Left lung (tissue), 4 donors: ENCODE measurements at regions not wholly inside any gene's neighbourhood (a gene's known extent, or its start where the extent isn't known, plus 50 kb on each side); places are given as distances from the start of the nearest gene placed in this dataset.
A peak's percentile ranks its signal among the peaks of the same experiment; 100 is the strongest.

Source experiments
- ATAC-seq: fragments of 200-7000 bp; cut with Tn5 transposase; one replicate; pipeline ENCODE4 v1.9.1; 2020; ENCODE audit warnings: moderate library complexity
- DNase-seq, 4 donors: peaks; one replicate each; pipeline ENCODE4 v3.0.0-alpha.2; 2013 to 2020
- H3K27ac ChIP-seq, 2 donors: fragments of 200-600 bp; sonication (generic) in 1 of 2; one replicate each; pipeline versions ENCODE4 v1.5.0 to v1.8.0; 2020 to 2021
- H3K27me3 ChIP-seq, 2 donors: fragments of 200-600 bp; sonication (generic) in 1 of 2; one replicate each; pipeline versions ENCODE4 v1.5.0 to v1.8.0; 2020 to 2021
- H3K36me3 ChIP-seq, 2 donors: fragments of 200-600 bp; sonication (generic) in 1 of 2; one replicate each; pipeline versions ENCODE4 v1.5.0 to v1.8.0; 2020 to 2021
- H3K4me1 ChIP-seq, 2 donors: fragments of 200-600 bp; one replicate each; pipeline ENCODE4 v1.8.0; 2021
- H3K4me3 ChIP-seq, 2 donors: fragments of 200-600 bp; sonication (generic) in 1 of 2; one replicate each; pipeline versions ENCODE4 v1.5.0 to v1.8.0; 2020 to 2021; ENCODE audit warnings: mild to moderate bottlenecking in 1 of 2
- H3K9me3 ChIP-seq, 2 donors: fragments of 200-600 bp; sonication (generic) in 1 of 2; one replicate each; pipeline versions ENCODE4 v1.5.0 to v1.8.0; 2020 to 2021
- CTCF ChIP-seq, 2 donors: fragments of 200-600 bp; sonication (generic) in 1 of 2; IDR thresholded peaks; one replicate each; pipeline versions ENCODE4 v1.5.0 to v1.8.0; 2021; ENCODE audit warnings: antibody characterized with exemption in 2 of 2
- intact Hi-C, 2 donors: fragments of 100-400 bp; cut with DNase I; formaldehyde crosslinking; loops; one replicate each; pipeline versions ENCODE4 v1.11.2 to v1.14.2; 2022
- donor health status: DM: no; HTN: yes; CAD: no.
- donor health status: DM: no; HTN: no; CAD: no.

DNA sequence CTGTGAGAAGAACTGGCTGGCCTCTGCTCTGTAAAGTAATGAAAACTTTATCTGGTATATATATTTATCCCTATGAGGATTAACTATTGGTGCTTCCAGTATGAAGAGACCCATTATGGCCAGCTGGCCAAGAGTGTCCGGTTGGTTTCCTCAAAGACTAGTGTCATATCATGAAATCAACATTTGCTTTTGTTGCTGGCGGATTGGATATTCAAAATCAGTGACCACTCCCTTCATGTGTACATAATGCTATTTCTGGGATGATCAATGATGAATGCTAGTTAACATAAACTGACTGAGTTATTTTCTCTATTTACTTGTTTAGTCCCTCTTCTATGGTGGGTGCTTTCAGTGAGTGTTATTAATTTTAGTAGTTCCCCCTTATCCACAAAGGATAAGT is 60.8 kb upstream of the NUDT12 start:
- DNase-seq (no peak), ATAC-seq (no peak)
- no peak for TF ChIP-seq CTCF (IDR thresholded peaks at IDR 0.05)
- no peaks in the 10 kb centered on the region for H3K9me3 ChIP-seq
- intact Hi-C loops, result no loop called here
- H3K36me3 ChIP-seq, result no peaks in the 10 kb centered on the region
- no peaks in the 10 kb centered on the region for H3K27me3 ChIP-seq
- H3K4me1 ChIP-seq, result no peaks in the 10 kb centered on the region
- no peak overlapping the region for H3K27ac ChIP-seq
- no peak overlapping the region for H3K4me3 ChIP-seq

DNA sequence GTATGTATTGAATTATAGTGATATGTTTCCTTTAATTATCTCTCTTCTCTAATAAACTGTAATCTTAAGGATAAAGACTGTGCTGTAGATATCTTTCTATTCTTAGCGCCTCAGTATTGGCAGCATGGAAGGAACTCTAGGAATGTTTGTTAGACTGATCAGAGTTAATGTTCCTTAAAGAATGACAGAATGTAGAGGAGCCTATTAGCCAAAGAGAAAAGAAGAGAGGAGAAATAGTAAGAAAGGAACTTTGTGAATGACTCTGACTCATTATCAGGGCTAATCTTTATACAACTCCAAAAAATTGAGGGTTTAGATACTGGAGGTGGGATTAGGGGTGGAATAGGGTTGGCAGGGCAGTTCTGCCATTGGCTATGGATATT is 59.0 kb upstream of the NUDT12 start:
- TF ChIP-seq CTCF (IDR thresholded peaks at IDR 0.05), result no peak
- no peaks in the 10 kb centered on the region for H3K36me3 ChIP-seq
- no peaks in the 10 kb centered on the region for H3K9me3 ChIP-seq
- ATAC-seq, result no peak
- no peak overlapping the region for H3K4me3 ChIP-seq
- H3K4me1 ChIP-seq, result no peaks in the 10 kb centered on the region
- no peak overlapping the region for H3K27ac ChIP-seq
- intact Hi-C loops, result no loop called here
- no peaks in the 10 kb centered on the region for H3K27me3 ChIP-seq
- DNase-seq, result no peak

- H3K27ac ChIP-seq, result no peak overlapping the region
- H3K36me3 ChIP-seq, result no peaks in the 10 kb centered on the region
- no peak overlapping the region for H3K4me3 ChIP-seq
- no peaks in the 10 kb centered on the region for H3K4me1 ChIP-seq
- no peaks in the 10 kb centered on the region for H3K9me3 ChIP-seq
- DNase-seq (no peak), ATAC-seq (no peak)
- H3K27me3 ChIP-seq, result no peaks in the 10 kb centered on the region
- intact Hi-C loops, result no loop called here
- TF ChIP-seq CTCF (IDR thresholded peaks at IDR 0.05), result no peak
Measured at GRCh38 chr5:103620851-103621547, 58.4 kb upstream of the NUDT12 start.

DNA sequence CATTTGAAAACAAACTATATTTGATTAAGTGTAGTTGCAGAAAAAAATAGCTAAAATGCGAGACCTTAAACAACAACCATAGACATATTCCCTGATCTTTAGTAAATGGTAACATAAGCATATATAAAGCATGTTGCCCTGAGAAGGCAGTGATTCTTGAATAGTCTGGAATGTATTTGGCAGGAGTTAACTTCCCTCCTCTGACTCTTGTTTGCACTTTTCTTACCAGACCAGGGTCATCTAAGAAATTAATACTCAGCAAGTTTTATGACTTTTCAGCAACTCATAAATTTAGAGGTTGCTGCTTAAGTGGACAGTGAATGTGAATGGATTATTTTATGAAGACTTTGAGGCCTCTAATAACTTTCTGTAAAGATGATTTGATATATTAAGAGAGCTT is 55.3 kb upstream of the NUDT12 start:
- Histone ChIP-seq H3K36me3 (no peaks in the 10 kb centered on the region), H3K4me1 (no peaks in the 10 kb centered on the region), H3K4me3 (no peak overlapping the region), H3K9me3 (no peaks in the 10 kb centered on the region), H3K27me3 (no peaks in the 10 kb centered on the region), H3K27ac (no peak overlapping the region)
- TF ChIP-seq CTCF (IDR thresholded peaks at IDR 0.05), result no peak
- intact Hi-C loops, result no loop called here
- DNase-seq (peak in 1 of 4 donors; percentile 16), ATAC-seq (no peak)

DNA sequence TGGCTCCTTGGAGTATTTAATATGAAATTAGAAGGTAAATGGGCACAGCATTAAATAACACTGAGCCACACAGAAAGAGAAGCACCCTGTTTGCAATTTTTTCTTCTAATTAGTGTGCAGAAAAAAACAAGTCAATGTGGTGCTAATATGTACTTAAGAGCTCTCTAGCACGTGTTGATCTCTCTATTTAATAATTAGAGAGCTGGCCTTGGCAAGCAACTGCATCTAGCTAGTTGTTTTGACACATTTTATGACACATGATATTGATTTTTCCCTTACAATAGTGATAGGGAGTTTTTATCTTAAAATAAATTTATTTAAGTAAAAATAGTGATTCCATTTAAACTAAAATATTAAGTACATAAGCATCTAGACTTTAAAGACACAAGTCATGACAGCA is 54.5 kb upstream of the NUDT12 start:
- intact Hi-C loops, result no loop called here
- H3K27me3 ChIP-seq, result no peaks in the 10 kb centered on the region
- H3K9me3 ChIP-seq, result no peaks in the 10 kb centered on the region
- H3K27ac ChIP-seq, result no peak overlapping the region
- ATAC-seq, result no peak
- no peak for TF ChIP-seq CTCF (IDR thresholded peaks at IDR 0.05)
- H3K4me3 ChIP-seq, result no peak overlapping the region
- DNase-seq, result no peak
- no peaks in the 10 kb centered on the region for H3K4me1 ChIP-seq
- H3K36me3 ChIP-seq, result no peaks in the 10 kb centered on the region
